ENCODE measurements at regions not wholly inside any gene's neighbourhood (a gene's known extent, or its start where the extent isn't known, plus 50 kb on each side); places are given as distances from the start of the nearest gene placed in this dataset.

DNA sequence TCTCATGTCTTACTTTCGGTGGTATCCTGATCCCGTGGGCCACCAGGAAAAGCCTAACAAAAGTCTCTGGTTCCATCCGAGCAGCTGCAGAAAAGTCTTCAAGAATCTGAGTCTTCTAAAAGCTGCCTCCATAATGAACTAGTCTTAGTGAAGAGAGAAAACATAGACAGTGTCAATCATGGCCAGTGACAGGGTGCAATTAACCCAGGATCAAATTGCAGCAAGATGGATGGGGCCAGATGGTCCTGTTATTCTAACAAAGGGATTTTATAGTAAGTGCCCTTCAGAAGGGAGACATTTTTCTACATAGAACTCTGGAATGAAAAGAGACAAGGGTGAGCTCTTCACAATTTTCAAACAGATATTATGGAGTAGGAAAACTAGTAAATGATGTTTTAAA lies 281.6 kb upstream of the ZFP64 start:
- ChIA-PET POLR2A (ENCODE audit: low non-redundant PET) (no interaction called here), CTCF (no interaction called here)
- H3K4me3 ChIP-seq (ENCODE audit: low read depth, low read length, poor library complexity, severe bottlenecking), result no peak overlapping the region
- H3K27me3 ChIP-seq (replicated peaks; ENCODE audit: insufficient read depth, low read depth, low read length, poor library complexity), result no peaks in the 10 kb centered on the region
- intact Hi-C loops (cut with micrococcal nuclease; ENCODE audit: unreplicated experiment), result no loop called here
- TF ChIP-seq, protein P1, sequence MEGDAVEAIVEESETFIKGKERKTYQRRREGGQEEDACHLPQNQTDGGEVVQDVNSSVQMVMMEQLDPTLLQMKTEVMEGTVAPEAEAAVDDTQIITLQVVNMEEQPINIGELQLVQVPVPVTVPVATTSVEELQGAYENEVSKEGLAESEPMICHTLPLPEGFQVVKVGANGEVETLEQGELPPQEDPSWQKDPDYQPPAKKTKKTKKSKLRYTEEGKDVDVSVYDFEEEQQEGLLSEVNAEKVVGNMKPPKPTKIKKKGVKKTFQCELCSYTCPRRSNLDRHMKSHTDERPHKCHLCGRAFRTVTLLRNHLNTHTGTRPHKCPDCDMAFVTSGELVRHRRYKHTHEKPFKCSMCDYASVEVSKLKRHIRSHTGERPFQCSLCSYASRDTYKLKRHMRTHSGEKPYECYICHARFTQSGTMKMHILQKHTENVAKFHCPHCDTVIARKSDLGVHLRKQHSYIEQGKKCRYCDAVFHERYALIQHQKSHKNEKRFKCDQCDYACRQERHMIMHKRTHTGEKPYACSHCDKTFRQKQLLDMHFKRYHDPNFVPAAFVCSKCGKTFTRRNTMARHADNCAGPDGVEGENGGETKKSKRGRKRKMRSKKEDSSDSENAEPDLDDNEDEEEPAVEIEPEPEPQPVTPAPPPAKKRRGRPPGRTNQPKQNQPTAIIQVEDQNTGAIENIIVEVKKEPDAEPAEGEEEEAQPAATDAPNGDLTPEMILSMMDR (conservative IDR thresholded peaks at IDR 0.05; ENCODE audit: low read depth, low read length), result no peak
- TF ChIP-seq EZH2 (IDR thresholded peaks at IDR 0.05; ENCODE audit: borderline replicate concordance, low read depth, low read length, poor library complexity, severe bottlenecking), result no peak
- H3K27ac ChIP-seq (ENCODE audit: low read depth, low read length, poor library complexity, severe bottlenecking), result no peak overlapping the region
- no peak for DNase-seq (ENCODE audit: low spot score)
- no peaks in the 10 kb centered on the region for H3K4me1 ChIP-seq (ENCODE audit: insufficient read depth, low read length, poor library complexity, severe bottlenecking)
- H3K36me3 ChIP-seq (ENCODE audit: insufficient read depth, low read length, poor library complexity, severe bottlenecking), result no peaks in the 10 kb centered on the region
- no peaks in the 10 kb centered on the region for H3K9me3 ChIP-seq (ENCODE audit: low read depth, low read length, poor library complexity, severe bottlenecking)
- no TSS peak for BruUV-seq (replicated peaks)

DNA sequence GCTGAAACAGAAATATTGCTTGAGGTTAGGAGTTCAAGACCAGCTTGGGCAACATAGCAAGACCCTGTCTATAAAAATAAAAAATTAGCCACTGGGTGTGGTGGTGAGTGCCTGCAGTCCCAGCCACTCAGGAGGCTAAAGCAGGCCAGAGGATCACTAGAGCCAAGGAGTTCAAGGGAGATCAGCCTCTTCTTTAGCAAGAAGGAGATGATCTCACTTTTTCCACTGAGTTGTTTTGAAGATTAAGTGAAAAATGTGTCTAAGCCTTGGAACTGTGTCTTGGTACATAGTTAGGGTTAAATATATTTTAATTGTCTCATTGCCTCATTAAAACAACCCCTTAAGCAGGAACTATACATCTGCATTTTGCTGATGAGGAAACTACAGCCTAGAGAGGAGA lies 279.0 kb upstream of the ZFP64 start:
- no peaks in the 10 kb centered on the region for H3K4me1 ChIP-seq (ENCODE audit: insufficient read depth, low read length, poor library complexity, severe bottlenecking)
- no peak for TF ChIP-seq EZH2 (IDR thresholded peaks at IDR 0.05; ENCODE audit: borderline replicate concordance, low read depth, low read length, poor library complexity, severe bottlenecking)
- TF ChIP-seq, protein P1 (conservative IDR thresholded peaks at IDR 0.05; ENCODE audit: low read depth, low read length), result no peak
- CTCF ChIA-PET, result no interaction called here
- H3K9me3 ChIP-seq (ENCODE audit: low read depth, low read length, poor library complexity, severe bottlenecking), result no peaks in the 10 kb centered on the region
- intact Hi-C loops (cut with micrococcal nuclease; ENCODE audit: unreplicated experiment), result no loop called here
- DNase-seq (ENCODE audit: low spot score), result no peak
- H3K27ac ChIP-seq (ENCODE audit: low read depth, low read length, poor library complexity, severe bottlenecking), result no peak overlapping the region
- no peaks in the 10 kb centered on the region for H3K27me3 ChIP-seq (replicated peaks; ENCODE audit: insufficient read depth, low read depth, low read length, poor library complexity)
- BruUV-seq (replicated peaks), result no TSS peak
- no peaks in the 10 kb centered on the region for H3K36me3 ChIP-seq (ENCODE audit: insufficient read depth, low read length, poor library complexity, severe bottlenecking)
- no peak overlapping the region for H3K4me3 ChIP-seq (ENCODE audit: low read depth, low read length, poor library complexity, severe bottlenecking)
- POLR2A ChIA-PET (ENCODE audit: low non-redundant PET), result no interaction called here

DNA sequence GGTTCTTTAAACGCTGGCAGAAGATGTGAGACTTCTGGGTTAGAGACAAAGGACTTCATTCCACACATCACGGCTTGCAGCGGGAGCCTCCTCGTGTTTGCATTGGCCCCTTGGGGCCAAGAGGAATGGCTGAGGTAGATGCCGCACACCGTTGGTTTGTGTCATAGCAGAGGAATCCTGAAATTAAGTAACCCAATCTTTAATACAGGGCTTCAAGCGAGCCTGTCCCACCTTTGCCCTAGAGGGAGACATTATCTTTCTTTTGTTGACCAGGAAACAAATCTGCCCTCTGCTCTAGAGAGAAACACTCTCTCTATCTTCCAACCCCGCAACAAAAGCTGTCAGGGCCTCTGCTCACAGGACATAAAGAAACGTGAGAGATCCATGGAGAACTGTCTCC lies 277.5 kb upstream of the ZFP64 start:
- Histone ChIP-seq H3K4me3 (ENCODE audit: low read depth, low read length, poor library complexity, severe bottlenecking) (no peak overlapping the region), H3K36me3 (ENCODE audit: insufficient read depth, low read length, poor library complexity, severe bottlenecking) (no peaks in the 10 kb centered on the region), H3K27ac (ENCODE audit: low read depth, low read length, poor library complexity, severe bottlenecking) (no peak overlapping the region), H3K9me3 (ENCODE audit: low read depth, low read length, poor library complexity, severe bottlenecking) (no peaks in the 10 kb centered on the region), H3K4me1 (ENCODE audit: insufficient read depth, low read length, poor library complexity, severe bottlenecking) (no peaks in the 10 kb centered on the region), H3K27me3 (replicated peaks; ENCODE audit: insufficient read depth, low read depth, low read length, poor library complexity) (no peaks in the 10 kb centered on the region)
- BruUV-seq (replicated peaks), result no TSS peak
- CTCF ChIA-PET, result no interaction called here
- POLR2A ChIA-PET (ENCODE audit: low non-redundant PET), result no interaction called here
- intact Hi-C loops (cut with micrococcal nuclease; ENCODE audit: unreplicated experiment), result no loop called here
- no peak for DNase-seq (ENCODE audit: low spot score)
- no peak for TF ChIP-seq EZH2 (IDR thresholded peaks at IDR 0.05; ENCODE audit: borderline replicate concordance, low read depth, low read length, poor library complexity, severe bottlenecking)
- TF ChIP-seq, protein P1 (conservative IDR thresholded peaks at IDR 0.05; ENCODE audit: low read depth, low read length), result no peak
